ENCODE measurements at regions not wholly inside any gene's neighbourhood (a gene's known extent, or its start where the extent isn't known, plus 50 kb on each side); places are given as distances from the start of the nearest gene placed in this dataset.
"Not testable (repeated sequence)": the region's sequence is repeated elsewhere in the genome, so short reads cannot be mapped to it uniquely, and the experiment has no call there.

- H3K27me3 Mint-ChIP-seq, result peaks cover 4 to 18% of the 10 kb centered on the region in 2 donors
- peak overlapping the region; percentile 92 to 94 (median 93) for H3K4me3 Mint-ChIP-seq
- no peaks in the 10 kb centered on the region for H3K9me3 ChIP-seq (ENCODE audit: low read length)
- CTCF ChIA-PET, result interaction anchor here (1.0 kb wide), 1 partner anchor 556 kb away, joined by 3 read pairs; the partner anchor contains the start of gene RRAGB
- H3K4me3 ChIP-seq (ENCODE audit: low read length), result peak overlapping the region; percentile 79
- peaks cover 0 to 9% (median 0%) of the 10 kb centered on the region in 3 donors for H3K36me3 Mint-ChIP-seq
- H3K27ac ChIP-seq (ENCODE audit: low read depth, low read length), result peak overlapping the region; percentile 90
- no peak for DNase-seq
- H3K4me1 ChIP-seq (ENCODE audit: insufficient read depth, low read length), result no peaks in the 10 kb centered on the region
- no peaks in the 10 kb centered on the region for H3K9me3 Mint-ChIP-seq
- POLR2A ChIA-PET, result interaction anchor here (0.6 kb wide), 1 partner anchor 1561 kb away, joined by 3 read pairs; no protein-coding TSS in a partner anchor
- peaks cover 12 to 23% (median 22%) of the 10 kb centered on the region in 3 donors for H3K4me1 Mint-ChIP-seq
- no peaks in the 10 kb centered on the region for H3K36me3 ChIP-seq (ENCODE audit: insufficient read depth, low read length)
- H3K27me3 ChIP-seq (ENCODE audit: insufficient read depth, low read length, poor library complexity, severe bottlenecking), result no peaks in the 10 kb centered on the region
- H3K27ac Mint-ChIP-seq, result peak overlapping the region; percentile 89 to 99 (median 98)
Observed at GRCh38 chrX:55161581-55161980, 58.6 kb upstream of the PAGE5 start.

- H3K4me3 Mint-ChIP-seq, result no peak overlapping the region
Observed at GRCh38 chrX:55163171-55163570, 57.0 kb upstream of the PAGE5 start.

GRCh38 chrX:55165026-55165425 lies 55.1 kb upstream of the PAGE5 start:
- Mint-ChIP-seq H3K4me1 (peaks cover 12 to 13% (median 13%) of the 10 kb centered on the region in 3 donors), H3K4me3 (peak overlapping the region in 1 of 7 donors; percentile 30), H3K27me3 (peaks cover 7 to 18% of the 10 kb centered on the region in 2 donors)
- H3K4me1 ChIP-seq (ENCODE audit: insufficient read depth, low read length); H3K27ac Mint-ChIP-seq; H3K9me3 ChIP-seq (ENCODE audit: low read length); H3K36me3 Mint-ChIP-seq; H3K4me3 ChIP-seq (ENCODE audit: low read length); DNase-seq; H3K36me3 ChIP-seq (ENCODE audit: insufficient read depth, low read length); H3K27ac ChIP-seq (ENCODE audit: low read depth, low read length); CTCF ChIA-PET; H3K27me3 ChIP-seq (ENCODE audit: insufficient read depth, low read length, poor library complexity, severe bottlenecking); H3K9me3 Mint-ChIP-seq; POLR2A ChIA-PET: not testable (repeated sequence)

More at GRCh38 chrX:55163171-55163570, 57.0 kb upstream of the PAGE5 start:
- Mint-ChIP-seq H3K4me1 (peaks cover 12 to 23% (median 22%) of the 10 kb centered on the region in 3 donors), H3K27me3 (peaks cover 7 to 18% of the 10 kb centered on the region in 2 donors), H3K9me3 (no peaks in the 10 kb centered on the region), H3K27ac (peak overlapping the region in 1 of 8 donors; percentile 98), H3K36me3 (peaks cover 0 to 9% (median 0%) of the 10 kb centered on the region in 3 donors)
- Histone ChIP-seq H3K9me3 (ENCODE audit: low read length) (no peaks in the 10 kb centered on the region), H3K27me3 (ENCODE audit: insufficient read depth, low read length, poor library complexity, severe bottlenecking) (no peaks in the 10 kb centered on the region), H3K4me3 (ENCODE audit: low read length) (no peak overlapping the region), H3K4me1 (ENCODE audit: insufficient read depth, low read length) (no peaks in the 10 kb centered on the region), H3K36me3 (ENCODE audit: insufficient read depth, low read length) (no peaks in the 10 kb centered on the region), H3K27ac (ENCODE audit: low read depth, low read length) (no peak overlapping the region)
- ChIA-PET POLR2A (no interaction called here), CTCF (no interaction called here)
- no peak for DNase-seq

- Mint-ChIP-seq H3K9me3 (no peaks in the 10 kb centered on the region), H3K4me3 (no peak overlapping the region), H3K27ac (no peak overlapping the region), H3K27me3 (peaks cover 6 to 7% of the 10 kb centered on the region in 2 donors), H3K36me3 (no peaks in the 10 kb centered on the region), H3K4me1 (no peaks in the 10 kb centered on the region)
- POLR2A ChIA-PET, result no interaction called here
- Histone ChIP-seq H3K4me1 (ENCODE audit: insufficient read depth, low read length) (no peaks in the 10 kb centered on the region), H3K27ac (ENCODE audit: low read depth, low read length) (no peak overlapping the region), H3K36me3 (ENCODE audit: insufficient read depth, low read length) (no peaks in the 10 kb centered on the region), H3K9me3 (ENCODE audit: low read length) (no peaks in the 10 kb centered on the region), H3K4me3 (ENCODE audit: low read length) (no peak overlapping the region), H3K27me3 (ENCODE audit: insufficient read depth, low read length, poor library complexity, severe bottlenecking) (no peaks in the 10 kb centered on the region)
- DNase-seq, result no peak
- CTCF ChIA-PET, result no interaction called here
Observed at GRCh38 chrX:55167124-55167803, 52.9 kb upstream of the PAGE5 start.

GRCh38 chrX:55167901-55168300 lies 52.2 kb upstream of the PAGE5 start:
- no peaks in the 10 kb centered on the region for H3K9me3 Mint-ChIP-seq
- DNase-seq, result no peak
- peaks cover 6 to 7% of the 10 kb centered on the region in 2 donors for H3K27me3 Mint-ChIP-seq
- ChIA-PET POLR2A (no interaction called here), CTCF (no interaction called here)
- Histone ChIP-seq H3K4me1 (ENCODE audit: insufficient read depth, low read length) (no peaks in the 10 kb centered on the region), H3K9me3 (ENCODE audit: low read length) (no peaks in the 10 kb centered on the region), H3K4me3 (ENCODE audit: low read length) (no peak overlapping the region), H3K27ac (ENCODE audit: low read depth, low read length) (no peak overlapping the region), H3K27me3 (ENCODE audit: insufficient read depth, low read length, poor library complexity, severe bottlenecking) (no peaks in the 10 kb centered on the region), H3K36me3 (ENCODE audit: insufficient read depth, low read length) (no peaks in the 10 kb centered on the region)
- H3K36me3 Mint-ChIP-seq, result no peaks in the 10 kb centered on the region
- no peak overlapping the region for H3K27ac Mint-ChIP-seq
- H3K4me3 Mint-ChIP-seq, result no peak overlapping the region
- no peaks in the 10 kb centered on the region for H3K4me1 Mint-ChIP-seq

GRCh38 chrX:55169782-55170181 lies 50.4 kb upstream of the PAGE5 start:
- no peak overlapping the region for H3K4me3 ChIP-seq (ENCODE audit: low read length)
- H3K36me3 ChIP-seq (ENCODE audit: insufficient read depth, low read length), result no peaks in the 10 kb centered on the region
- no peaks in the 10 kb centered on the region for H3K9me3 Mint-ChIP-seq
- no peaks in the 10 kb centered on the region for H3K4me1 Mint-ChIP-seq
- POLR2A ChIA-PET, result no interaction called here
- CTCF ChIA-PET, result no interaction called here
- no peak overlapping the region for H3K27ac ChIP-seq (ENCODE audit: low read depth, low read length)
- no peaks in the 10 kb centered on the region for H3K27me3 ChIP-seq (ENCODE audit: insufficient read depth, low read length, poor library complexity, severe bottlenecking)
- no peak overlapping the region for H3K27ac Mint-ChIP-seq
- no peak for DNase-seq
- H3K27me3 Mint-ChIP-seq, result peaks cover 4 to 7% of the 10 kb centered on the region in 2 donors
- H3K36me3 Mint-ChIP-seq, result no peaks in the 10 kb centered on the region
- no peak overlapping the region for H3K4me3 Mint-ChIP-seq
- H3K9me3 ChIP-seq (ENCODE audit: low read length), result no peaks in the 10 kb centered on the region
- no peaks in the 10 kb centered on the region for H3K4me1 ChIP-seq (ENCODE audit: insufficient read depth, low read length)

All from CD8-positive, alpha-beta memory T cell (primary cell).